H1 (cell line): ENCODE measurements at regions not wholly inside any gene's neighbourhood (a gene's known extent, or its start where the extent isn't known, plus 50 kb on each side); places are given as distances from the start of the nearest gene placed in this dataset.

Source experiments
- CTCF ChIA-PET: fragments of 300-600 bp; sonication (Branson Sonifier 250); formaldehyde crosslinking; loops from one replicate; lab custom pipeline; 2021; ENCODE audit not compliant: partially characterized antibody; lab: Charles Lee
- POLR2A ChIA-PET: fragments of 300-600 bp; sonication (Branson Sonifier 250); formaldehyde crosslinking; loops from one replicate; lab custom pipeline; 2021; ENCODE audit warnings: inconsistent platforms; ENCODE audit not compliant: partially characterized antibody; lab: Charles Lee
- DNase-seq, 2 experiments: peaks; one replicate each; pipeline versions ENCODE4 v3.0.0 to v3.0.0-alpha.2; 2010 to 2022; ENCODE audit warnings: low spot score in 2 of 2, low read depth in 1 of 2, mixed read lengths in 1 of 2
- FAIRE-seq: peaks from 2 replicates; lab custom pipeline; 2011; peaks lifted over from hg19 to GRCh38; lab: Jason Lieb, UNC
- H2AFZ ChIP-seq: 2 replicates; pipeline ENCODE4 v1.8.1; 2012; ENCODE audit warnings: low read length, inconsistent platforms
- H2AK5ac ChIP-seq: 2 replicates; pipeline ENCODE4 v1.6.1; 2013; ENCODE audit warnings: low read depth, low read length
- H2BK120ac ChIP-seq: replicated peaks from 2 replicates; pipeline ENCODE3; 2013; ENCODE audit warnings: low read depth, low read length, inconsistent platforms
- H2BK12ac ChIP-seq: 2 replicates; pipeline ENCODE4 v1.6.1; 2013; ENCODE audit warnings: low read depth, low read length
- H2BK15ac ChIP-seq: 2 replicates; pipeline ENCODE4 v1.6.1; 2013; ENCODE audit warnings: low read length
- H2BK20ac ChIP-seq: 2 replicates; pipeline ENCODE4 v1.6.1; 2013; ENCODE audit warnings: low read length
- H2BK5ac ChIP-seq: 2 replicates; pipeline ENCODE4 v1.6.1; 2013; ENCODE audit warnings: low read depth, low read length
- H3K14ac ChIP-seq: 2 replicates; pipeline ENCODE4 v1.6.1; 2013; ENCODE audit warnings: inconsistent platforms; ENCODE audit not compliant: insufficient read length
- H3K18ac ChIP-seq: 2 replicates; pipeline ENCODE4 v1.6.1; 2013; ENCODE audit warnings: low read length; ENCODE audit errors: extremely low read depth
- H3K23ac ChIP-seq: 2 replicates; pipeline ENCODE4 v1.6.1; 2013; ENCODE audit warnings: inconsistent platforms; ENCODE audit not compliant: insufficient read length
- H3K23me2 ChIP-seq: 2 replicates; pipeline ENCODE4 v1.6.1; 2013; ENCODE audit warnings: low read depth, low read length
- H3K27ac ChIP-seq: 2 replicates; pipeline ENCODE4 v1.6.1; 2011; ENCODE audit warnings: low read depth, low read length, inconsistent platforms
- H3K27me3 ChIP-seq, 4 experiments: replicated peaks in 1 of 4; 1 replicate in 1 of 4; 2 replicates in 3 of 4; pipeline versions ENCODE4 v1.6.1 to v1.8.1; 2011 to 2013; ENCODE audit warnings: low read length in 3 of 4, mild to moderate bottlenecking in 3 of 4, inconsistent platforms in 2 of 4, mixed read lengths in 2 of 4, moderate library complexity in 1 of 4; ENCODE audit not compliant: control insufficient read depth in 3 of 4, insufficient read depth in 3 of 4; ENCODE audit errors: extremely low read depth in 1 of 4
- H3K36me3 ChIP-seq, 4 experiments: 2 replicates each; pipeline versions ENCODE4 v1.6.1 to v1.8.1; 2011 to 2013; ENCODE audit warnings: mild to moderate bottlenecking in 4 of 4, low read length in 3 of 4, moderate library complexity in 2 of 4, control low read depth in 1 of 4, inconsistent platforms in 1 of 4; ENCODE audit not compliant: insufficient read depth in 4 of 4, control insufficient read depth in 2 of 4
- H3K4ac ChIP-seq: replicated peaks from 2 replicates; pipeline ENCODE3; 2013; ENCODE audit warnings: low read length, low read depth, mixed read lengths, inconsistent platforms; ENCODE audit not compliant: insufficient read length
- H3K4me1 ChIP-seq, 4 experiments: replicated peaks in 1 of 4; 1 replicate in 1 of 4; 2 replicates in 3 of 4; pipeline versions ENCODE4 v1.6.1 to v1.8.1; 2011 to 2013; ENCODE audit warnings: low read length in 3 of 4, inconsistent platforms in 2 of 4, mixed read lengths in 1 of 4; ENCODE audit not compliant: insufficient read depth in 4 of 4, control insufficient read depth in 3 of 4
- H3K4me2 ChIP-seq, 2 experiments: 2 replicates each; pipeline versions ENCODE4 v1.6.1 to v1.8.1; 2011 to 2013; ENCODE audit warnings: low read depth in 2 of 2, low read length in 2 of 2, control low read depth in 1 of 2, inconsistent platforms in 1 of 2, mild to moderate bottlenecking in 1 of 2; ENCODE audit not compliant: insufficient read depth in 1 of 2
- H3K4me3 ChIP-seq, 4 experiments: fragments of 200-600, 300-600 bp in 1 of 4; sonication (generic), shearing (Covaris generic), sonication (Bioruptor Twin) in 1 of 4; 2 replicates each; pipeline versions ENCODE4 v1.5.1 to v1.8.1; 2011 to 2016; ENCODE audit warnings: low read length in 4 of 4, low read depth in 3 of 4, control low read depth in 2 of 4, inconsistent platforms in 2 of 4, mild to moderate bottlenecking in 2 of 4, mixed read lengths in 1 of 4, moderate library complexity in 1 of 4; ENCODE audit not compliant: insufficient read depth in 2 of 4; ENCODE audit errors: extremely low read depth in 1 of 4
- H3K56ac ChIP-seq: replicated peaks from 2 replicates; pipeline ENCODE3; 2013; ENCODE audit warnings: low read depth, mild to moderate bottlenecking, mixed read lengths, low read length, inconsistent platforms; ENCODE audit not compliant: insufficient read length
- H3K79me1 ChIP-seq: 2 replicates; pipeline ENCODE4 v1.6.1; 2013; ENCODE audit warnings: low read depth, low read length, control low read depth
- H3K79me2 ChIP-seq, 2 experiments: 2 replicates each; pipeline versions ENCODE4 v1.6.1 to v1.8.1; 2012 to 2013; ENCODE audit warnings: low read length in 2 of 2, mild to moderate bottlenecking in 2 of 2, inconsistent platforms in 1 of 2; ENCODE audit not compliant: insufficient read depth in 2 of 2, control insufficient read depth in 1 of 2
- H3K9ac ChIP-seq, 4 experiments: replicated peaks in 1 of 4; 1 replicate in 1 of 4; 2 replicates in 3 of 4; pipeline versions ENCODE4 v1.6.1 to v1.8.1; 2011 to 2013; ENCODE audit warnings: low read depth in 3 of 4, low read length in 3 of 4, control low read depth in 2 of 4, mild to moderate bottlenecking in 2 of 4, moderate library complexity in 2 of 4, inconsistent platforms in 1 of 4; ENCODE audit errors: extremely low read depth in 1 of 4
- H3K9me3 ChIP-seq, 2 experiments: 2 replicates each; pipeline versions ENCODE4 v1.6.1 to v1.8.1; 2012 to 2013; ENCODE audit warnings: mild to moderate bottlenecking in 2 of 2, moderate library complexity in 2 of 2, control low read depth in 1 of 2, inconsistent platforms in 1 of 2, low read depth in 1 of 2, low read length in 1 of 2, mixed read lengths in 1 of 2; ENCODE audit not compliant: insufficient read depth in 2 of 2
- H4K20me1 ChIP-seq, 2 experiments: replicated peaks in 1 of 2; 2 replicates each; pipeline versions ENCODE3 to v1.8.1; 2011 to 2013; ENCODE audit warnings: inconsistent platforms in 2 of 2, low read length in 2 of 2, mild to moderate bottlenecking in 1 of 2; ENCODE audit not compliant: insufficient read depth in 2 of 2, control insufficient read depth in 1 of 2
- H4K5ac ChIP-seq: 2 replicates; pipeline ENCODE4 v1.6.1; 2013; ENCODE audit warnings: low read length, low read depth, mixed read lengths, inconsistent platforms; ENCODE audit not compliant: insufficient read length
- H4K8ac ChIP-seq: 2 replicates; pipeline ENCODE4 v1.8.0; 2013; ENCODE audit warnings: mild to moderate bottlenecking, moderate library complexity, low read length, inconsistent platforms; ENCODE audit not compliant: insufficient read depth; ENCODE audit errors: extremely low read depth
- H4K91ac ChIP-seq: replicated peaks from 2 replicates; pipeline ENCODE3; 2013; ENCODE audit warnings: low read length, mixed read lengths, inconsistent platforms; ENCODE audit not compliant: insufficient read length
- ASH2L ChIP-seq: fragments of 200-600, 300-600 bp; sonication (generic); IDR thresholded peaks from one replicate; pipeline ENCODE4 v1.7.1; 2017; ENCODE audit warnings: low read length
- CHD1 ChIP-seq: IDR thresholded peaks from 2 replicates; pipeline ENCODE4 v1.6.1; 2012; ENCODE audit warnings: low read depth, low read length, improper control_type of control experiment
- CTBP2 ChIP-seq: IDR thresholded peaks from 2 replicates; pipeline ENCODE4 v1.7.0; 2011; ENCODE audit warnings: borderline replicate concordance, mild to moderate bottlenecking, moderate library complexity, mixed read lengths, low read length; ENCODE audit not compliant: insufficient read depth, insufficient read length
- EP300 ChIP-seq, 2 experiments: IDR thresholded peaks; 1 replicate in 1 of 2; 2 replicates in 1 of 2; pipeline ENCODE4 v1.6.1; 2011 to 2012; ENCODE audit warnings: low read depth in 2 of 2, low read length in 2 of 2, mild to moderate bottlenecking in 2 of 2, borderline replicate concordance in 1 of 2, inconsistent platforms in 1 of 2, moderate library complexity in 1 of 2
- MAFK ChIP-seq: IDR thresholded peaks from 2 replicates; pipeline ENCODE4 v1.6.1; 2012; ENCODE audit warnings: low read depth, mild to moderate bottlenecking, improper control_type of control experiment, low read length
- NANOG ChIP-seq: IDR thresholded peaks from 2 replicates; pipeline ENCODE4 v1.6.1; 2011; ENCODE audit warnings: low read length, low read depth, mild to moderate bottlenecking, inconsistent platforms; ENCODE audit not compliant: insufficient read depth, poor library complexity, severe bottlenecking
- NRF1 ChIP-seq: IDR thresholded peaks from 2 replicates; pipeline ENCODE4 v1.6.1; 2011; ENCODE audit warnings: mild to moderate bottlenecking, low read depth, low read length, improper control_type of control experiment
- POLR2AphosphoS5 ChIP-seq: IDR thresholded peaks from 2 replicates; pipeline ENCODE4 v1.6.1; 2011; ENCODE audit warnings: low read depth, low read length
- RFX5 ChIP-seq: IDR thresholded peaks from 2 replicates; pipeline ENCODE4 v1.6.1; 2011; ENCODE audit warnings: low read depth, low read length, improper control_type of control experiment, borderline replicate concordance
- SP1 ChIP-seq: IDR thresholded peaks from 2 replicates; pipeline ENCODE4 v1.6.1; 2011; ENCODE audit warnings: low read depth, low read length
- TAF1 ChIP-seq: IDR thresholded peaks from 2 replicates; pipeline ENCODE4 v1.6.1; 2011; ENCODE audit warnings: mild to moderate bottlenecking, low read depth, low read length
- TAF7 ChIP-seq: optimal IDR thresholded peaks from 2 replicates; pipeline ENCODE3; 2011; ENCODE audit warnings: low read depth, mild to moderate bottlenecking, inconsistent platforms, low read length, moderate library complexity, borderline replicate concordance
- TCF12 ChIP-seq: IDR thresholded peaks from 2 replicates; pipeline ENCODE4 v1.6.1; 2011; ENCODE audit warnings: low read depth, mild to moderate bottlenecking, low read length
- YY1 ChIP-seq: IDR thresholded peaks from 2 replicates; pipeline ENCODE4 v1.6.1; 2011; ENCODE audit warnings: low read depth, mild to moderate bottlenecking, low read length
- WGBS, 2 experiments: shearing (Covaris generic) in 1 of 2; methylation state at CpG; one replicate each; pipeline versions ENCODE4 v1.1.6 to v1.1.7; 2013 to 2015; ENCODE audit warnings: low lambda C conversion rate in 2 of 2, mixed read lengths in 2 of 2, inconsistent platforms in 1 of 2, low coverage in 1 of 2, missing lambda C conversion rate in 1 of 2; ENCODE audit not compliant: insufficient replicate concordance in 2 of 2, insufficient coverage in 1 of 2, insufficient read length in 1 of 2; ENCODE audit errors: extremely low coverage in 1 of 2, missing lambda C conversion rate in 1 of 2; 5-methylcytosine and 5-hydroxymethylcytosine counted together

DNA sequence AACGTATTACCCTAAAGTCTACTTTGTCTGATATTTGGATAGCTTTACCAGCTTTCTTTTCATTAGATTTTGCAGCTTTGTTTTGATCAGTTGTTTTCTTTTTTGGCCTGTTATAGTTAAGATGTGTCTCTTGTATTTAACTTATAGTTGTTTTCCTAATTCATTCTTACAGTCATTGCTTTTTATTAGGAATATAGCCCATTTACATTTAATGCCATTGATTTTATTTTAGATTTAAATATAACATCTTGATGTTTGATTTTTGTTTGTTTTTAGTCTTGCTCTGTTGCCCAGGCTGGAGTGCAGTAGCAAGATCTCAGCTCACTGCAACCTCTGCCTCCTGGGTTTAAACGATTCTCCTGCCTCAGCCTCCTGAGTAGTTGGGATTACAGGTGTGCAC, 215.9 kb upstream of the HDAC4 start:
- Histone ChIP-seq H2BK15ac (no peak overlapping the region), H4K5ac (no peak overlapping the region), H3K4me1 (no peaks in the 10 kb centered on the region), H3K4ac (no peak overlapping the region), H3K27ac (no peak overlapping the region), H3K23ac (no peak overlapping the region), H3K14ac (no peak overlapping the region), H2AK5ac (no peak overlapping the region), H3K9me3 (0 out of 4 replicates have a peak, but pooled peaks cover 0 to 5% of the 10 kb centered on the region in 2 experiments), H3K27me3 (no peaks in the 10 kb centered on the region), H4K20me1 (no peaks in the 10 kb centered on the region), H3K9ac (no peak overlapping the region), H3K4me2 (no peak overlapping the region), H2BK5ac (no peak overlapping the region), H3K56ac (no peak overlapping the region), H4K91ac (no peak overlapping the region), H3K36me3 (no peaks in the 10 kb centered on the region), H2BK120ac (no peak overlapping the region), H4K8ac (no peak overlapping the region), H3K4me3 (no peak overlapping the region), H3K79me1 (no peaks in the 10 kb centered on the region), H2BK20ac (no peak overlapping the region), H3K18ac (no peak overlapping the region), H2AFZ (no peak overlapping the region), H2BK12ac (no peak overlapping the region), H3K23me2 (no peaks in the 10 kb centered on the region), H3K79me2 (no peaks in the 10 kb centered on the region)
- ChIA-PET POLR2A (no interaction called here), CTCF (no interaction called here)
- no peak for DNase-seq
- 88% methylated on average over 2 of the region's 2 CpGs; no CpG with 5 or more reads in 1 of the 2 experiments for WGBS, 2 experiments
- FAIRE-seq = no peak
- TF ChIP-seq CHD1 = no peak
- no peak for TF ChIP-seq MAFK
- TF ChIP-seq YY1 = no peak
- no peak for TF ChIP-seq TCF12
- TF ChIP-seq TAF7 = no peak
- no peak for TF ChIP-seq POLR2AphosphoS5
- no peak for TF ChIP-seq SP1
- no peak for TF ChIP-seq EP300 (IDR thresholded peaks at IDR 0.05; ENCODE audit: borderline replicate concordance in 1 of 2, low read depth in 2 of 2, low read length in 2 of 2)
- no peak for TF ChIP-seq RFX5
- TF ChIP-seq CTBP2 = no peak
- TF ChIP-seq NANOG = no peak
- no peak for TF ChIP-seq ASH2L
- no peak for TF ChIP-seq NRF1
- no peak for TF ChIP-seq TAF1
